T-helper 1 cell treated with Interleukin-12 subunit alpha and Interleukin-12 subunit beta and Interleukin-4 antibody, amounts not matched to agents 30 ng/mL and 1 ng/mL, for 36 hours (primary cell): ENCODE measurements at regions not wholly inside any gene's neighbourhood (a gene's known extent, or its start where the extent isn't known, plus 50 kb on each side); places are given as distances from the start of the nearest gene placed in this dataset.
"Not testable (repeated sequence)": the region's sequence is repeated elsewhere in the genome, so short reads cannot be mapped to it uniquely, and the experiment has no call there.

Experiments used
- intact Hi-C: fragments of 100-400 bp; cut with micrococcal nuclease; formaldehyde crosslinking; loops from one replicate; pipeline ENCODE4 v1.15.1; 2024

GRCh38 chr12:116687888-116688287, 50.0 kb downstream of the SPRING1 start:
- intact Hi-C loops, result no loop called here

- intact Hi-C loops, result no loop called here
Observed at GRCh38 chr12:116684891-116685290, 53.0 kb downstream of the SPRING1 start.

GRCh38 chr12:116677202-116677661, 60.6 kb downstream of the SPRING1 start:
- intact Hi-C loops, result loop anchor here (10.0 kb wide), 2 partner anchors 612 to 682 kb away; no protein-coding TSS in a partner anchor

DNA sequence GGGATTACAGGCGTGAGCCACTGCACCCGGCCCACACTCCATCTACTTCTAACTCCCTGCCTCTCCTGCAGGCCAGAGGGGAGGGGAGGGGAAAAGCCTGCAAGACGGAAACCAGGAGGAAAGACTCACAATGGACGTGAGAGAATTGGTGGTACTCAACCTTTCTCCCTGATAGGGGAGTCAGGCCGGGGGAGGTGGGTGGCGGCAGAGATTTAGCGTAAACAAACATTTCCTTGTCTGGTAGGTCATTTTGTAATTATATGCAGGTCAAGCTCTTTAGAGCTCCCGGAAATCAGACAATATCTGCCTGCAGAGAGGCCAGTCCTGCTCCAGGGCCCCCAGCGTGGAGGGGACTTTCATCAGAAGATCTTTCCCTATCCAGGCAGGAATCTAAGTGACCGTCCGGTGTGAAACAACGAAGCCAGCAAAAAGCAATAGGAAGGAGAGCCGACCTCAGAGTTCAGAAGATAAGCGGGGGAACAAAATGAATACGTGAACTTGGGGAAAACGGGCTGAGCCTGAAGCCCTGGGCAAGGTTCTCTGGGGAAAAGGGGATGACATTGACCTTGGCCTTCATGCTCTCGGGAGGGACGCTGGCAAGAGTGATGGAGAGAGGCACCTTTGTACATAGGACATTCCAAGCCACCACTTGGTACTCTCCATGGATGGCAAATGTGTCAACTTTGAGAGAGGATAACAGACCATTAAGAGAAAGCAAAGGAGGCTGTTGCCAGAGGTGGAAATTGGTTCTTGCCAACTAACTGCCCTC, 62.3 kb downstream of the SPRING1 start:
- intact Hi-C loops, result loop anchor here (10.0 kb wide), 2 partner anchors 611 to 681 kb away; no protein-coding TSS in a partner anchor

DNA sequence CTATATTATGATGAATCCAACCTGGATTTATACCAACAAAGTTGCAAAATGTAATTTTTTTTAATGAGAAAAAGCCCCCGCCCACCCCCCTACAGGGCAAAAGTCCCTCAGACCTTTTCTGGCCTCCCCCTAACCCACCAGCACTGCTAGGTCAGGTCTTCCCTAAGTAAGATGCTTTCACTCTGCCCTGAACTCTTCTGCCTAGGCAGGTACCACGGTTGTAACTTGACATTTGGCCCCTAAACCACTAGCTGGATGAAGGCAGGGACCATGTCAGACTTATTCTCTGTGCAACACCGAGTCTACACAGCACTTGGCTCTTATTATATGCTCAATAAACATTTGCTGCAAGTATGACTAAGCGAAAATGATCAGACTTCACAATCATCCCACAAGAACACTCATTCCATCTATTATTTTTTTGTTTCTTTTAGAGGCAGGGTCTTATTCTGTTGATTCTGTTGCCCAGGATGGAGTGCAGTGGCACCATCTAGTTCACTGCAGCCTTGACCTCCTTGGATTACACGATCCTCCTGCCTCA, 63.2 kb downstream of the SPRING1 start:
- intact Hi-C loops, result loop anchor here (5.0 to 10.0 kb wide), 3 partner anchors 532 to 680 kb away; no protein-coding TSS in a partner anchor

- intact Hi-C loops, result loop anchor here (1.0 to 10.0 kb wide), 8 partner anchors 65 to 679 kb away; partner anchors contain the start of genes MAP1LC3B2, MED13L, RNFT2 and SPRING1
Observed at GRCh38 chr12:116673681-116674111, 64.2 kb downstream of the SPRING1 start.

DNA sequence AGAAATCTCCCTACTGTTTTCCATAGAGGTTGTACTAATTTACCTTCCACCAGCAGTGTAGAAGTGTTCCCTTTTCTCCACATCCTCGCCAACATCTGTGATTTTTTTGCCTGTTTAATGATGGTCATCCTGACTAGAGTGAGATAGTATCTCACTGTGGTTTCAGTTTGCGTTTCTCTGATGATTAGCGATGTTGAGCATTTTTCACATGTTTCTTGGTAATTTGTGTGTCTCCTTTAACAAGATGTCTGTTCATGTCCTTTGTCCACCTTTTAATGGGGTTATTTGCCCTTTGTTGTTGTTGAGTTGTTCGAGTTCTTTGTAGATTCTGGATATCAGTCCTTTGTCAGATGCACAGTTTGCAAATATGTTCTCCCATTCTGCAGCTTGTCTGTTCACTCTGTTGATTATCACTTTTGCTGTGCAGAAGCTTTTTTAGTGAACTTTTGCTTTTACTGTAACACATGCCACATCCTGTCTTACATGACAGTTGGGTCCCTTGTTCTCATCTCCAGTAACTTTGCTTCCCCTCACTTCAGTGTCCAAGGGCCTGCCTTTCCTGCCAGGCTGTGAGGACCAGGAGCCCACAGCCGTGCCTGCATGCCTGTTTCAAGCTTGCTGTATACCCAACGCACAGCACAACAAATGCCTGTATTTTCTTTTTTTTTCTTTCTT, 64.9 kb downstream of the SPRING1 start:
- intact Hi-C loops, result loop anchor here (1.0 to 10.0 kb wide), 8 partner anchors 66 to 678 kb away; partner anchors contain the start of genes MAP1LC3B2, MED13L, RNFT2 and SPRING1

GRCh38 chr12:116672010-116672409, 65.9 kb downstream of the SPRING1 start:
- intact Hi-C loops, result loop anchor here (2.0 to 10.0 kb wide), 7 partner anchors 67 to 677 kb away; partner anchors contain the start of genes MED13L, RNFT2 and SPRING1

GRCh38 chr12:116670859-116671258, 67.0 kb downstream of the SPRING1 start:
- intact Hi-C loops, result loop anchor here (5.0 to 10.0 kb wide), 3 partner anchors 529 to 676 kb away; no protein-coding TSS in a partner anchor

DNA sequence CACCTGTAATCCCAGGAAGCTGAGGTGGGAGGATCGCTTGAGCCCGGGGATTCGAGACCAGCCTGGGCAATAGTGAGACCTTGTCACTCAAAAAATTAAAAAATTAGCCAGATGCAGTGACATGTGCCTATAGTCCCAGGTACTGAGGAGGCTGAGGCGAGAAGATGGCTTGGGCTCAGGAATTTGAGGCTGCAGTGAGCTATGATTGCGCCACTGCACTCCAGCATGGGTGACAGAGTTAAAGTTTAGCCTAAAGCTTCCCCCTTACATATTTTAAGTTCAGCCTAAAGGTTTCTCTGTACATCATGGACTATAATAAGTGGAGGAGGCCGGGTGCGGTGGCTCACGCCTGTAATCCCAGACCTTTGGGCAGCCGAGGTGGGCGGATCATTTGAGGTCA, 70.1 kb downstream of the SPRING1 start:
- intact Hi-C loops, result no loop called here

DNA sequence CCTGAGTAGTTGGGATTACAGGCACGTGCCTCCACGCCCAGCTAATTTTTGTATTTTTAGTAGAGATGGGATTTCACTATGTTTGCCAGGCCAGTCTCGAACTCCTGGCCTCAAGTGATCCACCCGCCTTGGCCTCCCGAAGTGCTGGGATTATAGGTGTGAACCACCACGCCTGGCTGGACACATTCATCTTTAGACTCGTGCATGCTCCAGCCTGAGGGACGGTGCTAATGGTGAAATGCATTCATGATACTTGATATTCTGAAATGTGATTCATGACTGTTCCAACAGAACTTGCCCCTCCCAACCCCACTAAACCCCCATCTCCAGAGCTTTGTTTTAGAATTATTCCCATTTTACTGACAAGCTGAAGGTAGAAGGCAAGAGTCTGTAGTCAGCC, 71.0 kb downstream of the SPRING1 start:
- intact Hi-C loops, result not testable (repeated sequence)

DNA sequence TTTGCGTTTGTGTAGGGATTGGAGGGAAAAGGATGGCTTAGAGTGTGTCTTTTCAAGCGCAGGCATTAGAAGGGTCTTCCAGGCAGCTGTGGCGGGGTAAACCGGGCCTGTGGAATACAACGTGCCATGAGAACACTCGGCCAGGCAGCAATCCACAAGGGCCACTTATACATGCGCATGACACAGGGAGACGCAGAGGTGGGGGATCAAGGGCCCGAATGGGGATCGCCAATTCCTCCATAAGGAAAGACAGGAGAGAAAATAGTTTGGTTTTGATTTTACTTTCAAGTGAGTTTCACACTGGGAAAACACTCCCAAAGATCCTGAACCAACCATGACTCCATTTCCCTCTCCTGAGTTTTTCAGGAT, 71.6 kb downstream of the SPRING1 start:
- intact Hi-C loops, result no loop called here

DNA sequence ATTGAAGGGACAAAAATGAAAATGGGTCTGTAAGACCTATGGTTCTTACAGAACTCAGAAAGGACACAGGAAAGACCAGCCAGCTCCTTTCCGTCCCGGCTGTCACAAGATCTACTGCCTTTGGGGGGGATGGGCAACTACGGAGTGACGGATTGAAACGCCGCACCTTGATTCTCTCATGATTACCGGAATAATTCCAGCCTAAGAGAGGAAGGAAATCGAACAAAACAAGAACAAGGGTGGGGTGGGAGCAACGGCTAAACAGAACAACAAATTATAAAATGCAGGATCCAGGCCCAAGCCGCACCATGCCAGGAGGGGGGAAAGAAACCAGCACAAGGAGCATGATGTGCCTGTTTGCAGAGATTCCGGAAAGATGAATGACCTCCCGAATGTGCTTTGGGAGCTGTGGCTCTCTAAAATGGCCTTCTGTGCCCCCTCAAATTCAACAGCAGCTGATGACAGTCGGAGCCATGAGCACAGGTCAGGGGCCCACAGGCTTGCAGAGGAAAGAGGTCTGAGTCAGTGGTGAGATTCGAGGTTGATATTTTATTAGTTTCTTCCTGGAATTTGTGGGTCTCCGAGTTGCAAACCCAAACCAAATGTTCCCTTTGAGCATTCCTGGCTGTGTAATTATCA, 72.1 kb downstream of the SPRING1 start:
- intact Hi-C loops, result no loop called here

DNA sequence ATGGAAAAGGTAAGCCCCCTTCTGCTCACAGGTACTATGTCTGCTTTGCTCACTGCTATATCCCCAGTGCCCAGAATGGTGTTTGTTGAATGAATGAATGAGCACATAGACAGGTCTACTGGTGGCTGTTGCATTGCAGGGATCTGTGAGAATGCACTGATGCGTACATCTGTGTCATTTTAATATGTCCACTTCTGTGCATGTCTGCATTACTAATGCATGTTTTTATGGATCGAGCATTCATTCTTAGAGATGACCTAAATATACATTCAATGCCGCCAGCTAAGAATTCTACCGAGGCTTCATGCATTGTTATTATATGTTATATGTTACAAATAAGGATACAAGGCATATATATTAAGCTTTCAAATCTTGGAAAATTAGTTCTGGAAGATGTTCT, 73.8 kb downstream of the SPRING1 start:
- intact Hi-C loops, result no loop called here

GRCh38 chr12:116662612-116663144, 75.2 kb downstream of the SPRING1 start:
- intact Hi-C loops, result no loop called here

DNA sequence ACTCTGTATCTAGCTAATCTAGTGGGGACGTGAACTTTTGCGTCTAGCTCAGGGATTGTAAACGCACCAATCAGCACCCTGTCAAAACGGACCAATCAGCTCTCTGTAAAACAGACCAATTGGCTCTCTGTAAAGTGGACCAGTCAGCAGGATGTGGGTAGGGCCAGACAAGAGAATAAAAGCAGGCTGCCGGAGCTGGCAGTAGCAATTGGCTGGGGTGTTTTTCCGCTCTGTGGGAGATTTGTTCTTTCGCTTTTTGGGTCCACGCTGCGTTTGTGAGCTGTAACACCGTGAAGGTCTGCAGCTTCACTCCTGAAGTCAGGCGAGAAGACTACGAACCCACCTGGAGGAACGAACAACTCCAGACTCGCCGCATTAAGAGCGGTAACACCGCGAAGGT, 76.5 kb downstream of the SPRING1 start:
- intact Hi-C loops, result no loop called here

GRCh38 chr12:116660740-116661139, 77.1 kb downstream of the SPRING1 start:
- intact Hi-C loops, result not testable (repeated sequence)

GRCh38 chr12:116659771-116660481, 77.9 kb downstream of the SPRING1 start:
- intact Hi-C loops, result no loop called here

GRCh38 chr12:116657921-116658495, 79.9 kb downstream of the SPRING1 start:
- intact Hi-C loops, result no loop called here

GRCh38 chr12:116656306-116656705, 81.6 kb downstream of the SPRING1 start:
- intact Hi-C loops, result no loop called here
